K562 (cell line): ENCODE measurements at regions not wholly inside any gene's neighbourhood (a gene's known extent, or its start where the extent isn't known, plus 50 kb on each side); places are given as distances from the start of the nearest gene placed in this dataset.

ENCODE experiments used
- CTCF ChIP-seq, 3 experiments: IDR thresholded peaks in 2 of 3; conservative IDR thresholded peaks in 1 of 3; 2 replicates each; pipeline ENCODE4 v1.5.1; 2011 to 2012; ENCODE audit warnings: low read length in 3 of 3, mild to moderate bottlenecking in 3 of 3, control low read depth in 2 of 3, improper control_type of control experiment in 1 of 3, inconsistent platforms in 1 of 3, low read depth in 1 of 3, mixed read lengths in 1 of 3, moderate library complexity in 1 of 3; ENCODE audit not compliant: insufficient read depth in 2 of 3
- GATA2 ChIP-seq: sonication (generic); formaldehyde crosslinking; IDR thresholded peaks from 2 replicates; pipeline ENCODE4 v1.4.0; 2020; ENCODE audit warnings: mild to moderate bottlenecking, missing genetic modification reagents
- RFX7 ChIP-seq: fragments of 250-450 bp; sonication (Bioruptor Pico); IDR thresholded peaks from 2 replicates; pipeline ENCODE4 v1.5.1; 2021; ENCODE audit warnings: mild to moderate bottlenecking
- SP2 ChIP-seq: IDR thresholded peaks from 2 replicates; pipeline ENCODE4 v1.6.1; 2011; ENCODE audit warnings: mild to moderate bottlenecking, low read depth, low read length, moderate library complexity; ENCODE audit not compliant: poor library complexity, severe bottlenecking; ENCODE audit errors: extremely low read depth
- TAF15 ChIP-seq: fragments of 200-400 bp; formaldehyde crosslinking; IDR thresholded peaks from 2 replicates; pipeline ENCODE4 v1.6.1; 2017; ENCODE audit warnings: mild to moderate bottlenecking, low read depth, low read length, moderate library complexity
- ZBTB12 ChIP-seq: fragments of 250-450 bp; sonication (Bioruptor Pico); IDR thresholded peaks from 2 replicates; pipeline ENCODE4 v1.4.0; 2020
- ZNF408 ChIP-seq: fragments of 250-450 bp; sonication (Bioruptor Pico); IDR thresholded peaks from 2 replicates; pipeline ENCODE4 v1.4.0; 2020; ENCODE audit warnings: low read depth, mild to moderate bottlenecking, moderate library complexity
- ZNF449 ChIP-seq: fragments of 250-450 bp; sonication (Bioruptor Pico); IDR thresholded peaks from 2 replicates; pipeline ENCODE4 v1.8.0; 2022; ENCODE audit warnings: moderate library complexity, mild to moderate bottlenecking, inconsistent platforms

- no peak for TF ChIP-seq RFX7 (CRISPR knock-in tag)
- TF ChIP-seq TAF15, result no peak
- TF ChIP-seq GATA2 (CRISPR knock-in tag), result no peak
- TF ChIP-seq CTCF (IDR thresholded peaks at IDR 0.05 in 2 of 3, conservative IDR thresholded peaks at IDR 0.05 in 1 of 3; ENCODE audit: insufficient read depth in 2 of 3, low read depth in 1 of 3, low read length in 3 of 3), result no peak
- no peak for TF ChIP-seq ZNF408 (CRISPR knock-in tag)
- no peak for TF ChIP-seq ZNF449
- no peak for TF ChIP-seq ZBTB12 (CRISPR knock-in tag)
- no peak for TF ChIP-seq SP2
Observed at GRCh38 chr5:164306662-164307061, 801.2 kb downstream of the MAT2B start.
